Mesenchymal stem cell (in vitro differentiated cells and primary cell): ENCODE measurements at regions not wholly inside any gene's neighbourhood (a gene's known extent, or its start where the extent isn't known, plus 50 kb on each side); places are given as distances from the start of the nearest gene placed in this dataset.
A peak's percentile ranks its signal among the peaks of the same experiment; 100 is the strongest.

ENCODE experiments used
- DNase-seq: peaks from one replicate; pipeline ENCODE4 v3.0.0-alpha.2; 2013
- H2AFZ ChIP-seq: one replicate; pipeline ENCODE4 v1.6.1; 2013; ENCODE audit warnings: low read depth, mild to moderate bottlenecking, control low read depth, inconsistent platforms, low read length, moderate library complexity
- H2AK5ac ChIP-seq: 2 replicates; pipeline ENCODE4 v1.6.1; 2013; ENCODE audit warnings: low read length, moderate library complexity, mild to moderate bottlenecking, inconsistent platforms; ENCODE audit not compliant: severe bottlenecking
- H2BK120ac ChIP-seq: one replicate; pipeline ENCODE4 v1.6.1; 2013; ENCODE audit warnings: low read depth, mild to moderate bottlenecking, inconsistent platforms, low read length, moderate library complexity
- H2BK12ac ChIP-seq, 2 experiments: one replicate each; pipeline ENCODE4 v1.6.1; 2013; ENCODE audit warnings: inconsistent platforms in 2 of 2, low read length in 2 of 2, mild to moderate bottlenecking in 2 of 2, moderate library complexity in 2 of 2, control low read depth in 1 of 2
- H2BK15ac ChIP-seq: one replicate; pipeline ENCODE4 v1.6.1; 2013; ENCODE audit warnings: mild to moderate bottlenecking, low read depth, inconsistent platforms; ENCODE audit not compliant: poor library complexity, severe bottlenecking
- H2BK5ac ChIP-seq: 2 replicates; pipeline ENCODE4 v1.6.1; 2013; ENCODE audit warnings: low read depth, mild to moderate bottlenecking, low read length, control low read depth, inconsistent platforms; ENCODE audit not compliant: poor library complexity, severe bottlenecking
- H3K14ac ChIP-seq, 2 experiments: one replicate each; pipeline ENCODE4 v1.6.1; 2013; ENCODE audit warnings: inconsistent platforms in 2 of 2, low read length in 2 of 2, control low read depth in 1 of 2, mild to moderate bottlenecking in 1 of 2, moderate library complexity in 1 of 2
- H3K18ac ChIP-seq, 2 experiments: one replicate each; pipeline ENCODE4 v1.6.1; 2013; ENCODE audit warnings: inconsistent platforms in 2 of 2, low read length in 2 of 2, control low read depth in 1 of 2, low read depth in 1 of 2, mild to moderate bottlenecking in 1 of 2
- H3K23ac ChIP-seq, 2 experiments: one replicate each; pipeline ENCODE4 v1.6.1; 2013; ENCODE audit warnings: inconsistent platforms in 2 of 2, low read length in 2 of 2, mild to moderate bottlenecking in 2 of 2, moderate library complexity in 2 of 2, control low read depth in 1 of 2
- H3K27ac ChIP-seq: 2 replicates; pipeline ENCODE4 v1.5.1; 2013; ENCODE audit warnings: mild to moderate bottlenecking, moderate library complexity, low read length, control low read depth, inconsistent platforms; ENCODE audit not compliant: poor library complexity, severe bottlenecking
- H3K27me3 ChIP-seq, 2 experiments: 2 replicates each; pipeline versions ENCODE4 v1.6.1 to v1.7.0; 2013; ENCODE audit warnings: low read length in 2 of 2, mild to moderate bottlenecking in 2 of 2, moderate library complexity in 2 of 2, control low read depth in 1 of 2, inconsistent platforms in 1 of 2; ENCODE audit not compliant: control insufficient read depth in 1 of 2, insufficient read depth in 1 of 2
- H3K36me3 ChIP-seq, 2 experiments: 2 replicates each; pipeline versions ENCODE4 v1.6.1 to v1.7.0; 2013; ENCODE audit warnings: low read length in 2 of 2, control low read depth in 1 of 2, inconsistent platforms in 1 of 2, low read depth in 1 of 2, mild to moderate bottlenecking in 1 of 2; ENCODE audit not compliant: insufficient read depth in 2 of 2, control insufficient read depth in 1 of 2
- H3K4ac ChIP-seq, 2 experiments: one replicate each; pipeline ENCODE4 v1.6.1; 2013; ENCODE audit warnings: inconsistent platforms in 2 of 2, low read length in 2 of 2, mild to moderate bottlenecking in 2 of 2, moderate library complexity in 2 of 2, control low read depth in 1 of 2, low read depth in 1 of 2
- H3K4me1 ChIP-seq: 2 replicates; pipeline ENCODE4 v1.6.1; 2013; ENCODE audit warnings: low read depth, low read length, control low read depth; ENCODE audit not compliant: control insufficient read depth, insufficient read depth
- H3K4me2 ChIP-seq: 2 replicates; pipeline ENCODE4 v1.6.1; 2013; ENCODE audit warnings: low read length, mild to moderate bottlenecking, inconsistent platforms; ENCODE audit not compliant: poor library complexity, severe bottlenecking
- H3K4me3 ChIP-seq, 2 experiments: 2 replicates each; pipeline versions ENCODE4 v1.5.1 to v1.7.0; 2013; ENCODE audit warnings: low read length in 2 of 2, mild to moderate bottlenecking in 2 of 2, control low read depth in 1 of 2, low read depth in 1 of 2; ENCODE audit not compliant: insufficient read depth in 1 of 2
- H3K79me1 ChIP-seq: replicated peaks from 2 replicates; pipeline ENCODE4 v1.6.1; 2013; ENCODE audit warnings: mild to moderate bottlenecking, control low read depth, low read length, inconsistent platforms; ENCODE audit not compliant: poor library complexity, severe bottlenecking
- H3K9ac ChIP-seq: 2 replicates; pipeline ENCODE4 v1.7.0; 2013; ENCODE audit warnings: mild to moderate bottlenecking, low read length, moderate library complexity
- H3K9me3 ChIP-seq: 2 replicates; pipeline ENCODE4 v1.7.0; 2013; ENCODE audit warnings: mild to moderate bottlenecking, low read length; ENCODE audit not compliant: control insufficient read depth
- H4K8ac ChIP-seq: one replicate; pipeline ENCODE4 v1.6.1; 2013; ENCODE audit warnings: inconsistent platforms, mild to moderate bottlenecking, low read length, moderate library complexity
- H4K91ac ChIP-seq: one replicate; pipeline ENCODE4 v1.6.1; 2013; ENCODE audit warnings: mild to moderate bottlenecking, low read length, inconsistent platforms
- WGBS: methylation state at CpG from one replicate; pipeline ENCODE4 v1.1.7; 2013; ENCODE audit warnings: mixed read lengths; 5-methylcytosine and 5-hydroxymethylcytosine counted together

- 82% methylated on average over 1 of the region's 3 CpGs for WGBS
- H3K4ac ChIP-seq = no peak overlapping the region
These were observed 259.4 kb upstream of the SORCS1 start for GRCh38 chr10:107423903-107424302.

GRCh38 chr10:107422681-107423080, 258.2 kb upstream of the SORCS1 start:
- H3K14ac ChIP-seq = no peak overlapping the region
- no peaks in the 10 kb centered on the region for H3K9me3 ChIP-seq
- DNase-seq = no peak
- no peak overlapping the region for H2BK120ac ChIP-seq
- H3K79me1 ChIP-seq = no peaks in the 10 kb centered on the region
- no peak overlapping the region for H4K91ac ChIP-seq
- H2AFZ ChIP-seq = no peak overlapping the region
- no peak overlapping the region for H3K18ac ChIP-seq
- no peak overlapping the region for H3K27ac ChIP-seq
- no peak overlapping the region for H3K4me2 ChIP-seq
- H2AK5ac ChIP-seq = no peak overlapping the region
- no peak overlapping the region for H4K8ac ChIP-seq
- H3K4me3 ChIP-seq = no peak overlapping the region
- no peaks in the 10 kb centered on the region for H3K4me1 ChIP-seq
- H3K23ac ChIP-seq = no peak overlapping the region
- H2BK5ac ChIP-seq = no peak overlapping the region
- H3K9ac ChIP-seq = no peak overlapping the region
- 93% methylated on average over 2 of the region's 2 CpGs for WGBS
- no peak overlapping the region for H2BK12ac ChIP-seq
- H2BK15ac ChIP-seq = no peak overlapping the region
- H3K27me3 ChIP-seq = no peaks in the 10 kb centered on the region
- no peaks in the 10 kb centered on the region for H3K36me3 ChIP-seq
- H3K4ac ChIP-seq = no peak overlapping the region

More at GRCh38 chr10:107423903-107424302, 259.4 kb upstream of the SORCS1 start:
- no peak overlapping the region for H2AK5ac ChIP-seq
- H3K27ac ChIP-seq = no peak overlapping the region
- H3K79me1 ChIP-seq = no peaks in the 10 kb centered on the region
- no peak overlapping the region for H2BK12ac ChIP-seq
- H3K36me3 ChIP-seq = no peaks in the 10 kb centered on the region
- H3K4me3 ChIP-seq = no peak overlapping the region
- H2BK120ac ChIP-seq = no peak overlapping the region
- no peak overlapping the region for H3K18ac ChIP-seq
- no peak for DNase-seq
- H2BK5ac ChIP-seq = no peak overlapping the region
- no peak overlapping the region for H2AFZ ChIP-seq
- no peak overlapping the region for H2BK15ac ChIP-seq
- H3K23ac ChIP-seq = no peak overlapping the region
- no peaks in the 10 kb centered on the region for H3K9me3 ChIP-seq
- no peaks in the 10 kb centered on the region for H3K27me3 ChIP-seq
- H4K91ac ChIP-seq = no peak overlapping the region
- no peak overlapping the region for H4K8ac ChIP-seq
- no peaks in the 10 kb centered on the region for H3K4me1 ChIP-seq
- H3K4me2 ChIP-seq = no peak overlapping the region
- H3K14ac ChIP-seq = no peak overlapping the region
- no peak overlapping the region for H3K9ac ChIP-seq

DNA sequence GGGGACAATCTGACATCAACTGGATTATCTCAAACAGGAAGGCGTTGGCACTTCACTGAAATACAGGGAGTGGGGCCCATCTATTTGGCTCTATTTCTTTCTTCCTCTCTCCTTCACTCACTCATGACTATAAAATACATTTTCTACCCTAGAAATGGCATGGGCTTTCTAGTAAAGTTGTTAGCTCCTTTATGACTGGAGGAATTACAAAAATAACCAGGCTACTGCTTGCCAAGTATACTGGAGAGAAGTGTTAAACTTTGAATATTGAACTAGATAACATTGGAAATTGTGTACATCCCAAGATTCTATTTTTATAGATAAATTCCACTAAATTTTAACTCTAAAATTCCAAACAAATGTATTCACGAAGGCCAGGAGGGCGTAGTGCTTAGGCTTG, 255.7 kb upstream of the SORCS1 start:
- Histone ChIP-seq H3K4me3 (no peak overlapping the region), H3K23ac (no peak overlapping the region), H2AFZ (no peak overlapping the region), H3K9me3 (no peaks in the 10 kb centered on the region), H3K27ac (no peak overlapping the region), H3K4me2 (no peak overlapping the region), H3K79me1 (no peaks in the 10 kb centered on the region), H2BK15ac (no peak overlapping the region), H3K27me3 (no peaks in the 10 kb centered on the region), H4K8ac (no peak overlapping the region), H3K4ac (no peak overlapping the region), H2BK12ac (no peak overlapping the region), H2BK5ac (no peak overlapping the region), H3K14ac (no peak overlapping the region), H2AK5ac (no peak overlapping the region), H4K91ac (no peak overlapping the region), H2BK120ac (no peak overlapping the region), H3K18ac (no peak overlapping the region), H3K36me3 (no peaks in the 10 kb centered on the region), H3K4me1 (no peaks in the 10 kb centered on the region), H3K9ac (no peak overlapping the region)
- no peak for DNase-seq
- 65% methylated on average over 2 of the region's 3 CpGs for WGBS

GRCh38 chr10:107418085-107418806, 253.7 kb upstream of the SORCS1 start:
- Histone ChIP-seq H3K4ac (no peak overlapping the region), H3K27me3 (no peaks in the 10 kb centered on the region), H2AFZ (no peak overlapping the region), H3K4me1 (no peaks in the 10 kb centered on the region), H3K9me3 (no peaks in the 10 kb centered on the region), H3K4me2 (no peak overlapping the region), H3K14ac (no peak overlapping the region), H3K18ac (no peak overlapping the region), H3K79me1 (no peaks in the 10 kb centered on the region), H4K8ac (no peak overlapping the region), H2AK5ac (no peak overlapping the region), H2BK12ac (no peak overlapping the region), H3K9ac (no peak overlapping the region), H3K4me3 (no peak overlapping the region), H3K36me3 (no peaks in the 10 kb centered on the region), H3K23ac (no peak overlapping the region), H2BK120ac (no peak overlapping the region), H2BK5ac (no peak overlapping the region), H3K27ac (no peak overlapping the region), H4K91ac (no peak overlapping the region), H2BK15ac (no peak overlapping the region)
- WGBS = 83% methylated on average over 5 of the region's 7 CpGs
- DNase-seq = peak; percentile 13
